NCI-H1092 treated with DMSO at 0.1 percent for 48 hours (cell line): ENCODE measurements at regions not wholly inside any gene's neighbourhood (a gene's known extent, or its start where the extent isn't known, plus 50 kb on each side); places are given as distances from the start of the nearest gene placed in this dataset.
"Not testable (repeated sequence)": the region's sequence is repeated elsewhere in the genome, so short reads cannot be mapped to it uniquely, and the experiment has no call there.

Experiments used
- DNase-seq: peaks from one replicate; lab custom pipeline; 2025; lab: John Stamatoyannopoulos, UW

GRCh38 chr2:120531863-120532600 is 186.1 kb downstream of the INHBB start:
- DNase-seq = no peak

- no peak for DNase-seq
These were observed 187.7 kb downstream of the INHBB start for GRCh38 chr2:120533625-120534024.

GRCh38 chr2:120534457-120534856 is 188.5 kb downstream of the INHBB start:
- DNase-seq = no peak

- no peak for DNase-seq
These were observed 189.1 kb downstream of the INHBB start for GRCh38 chr2:120535081-120535480.

GRCh38 chr2:120536141-120536540 is 190.2 kb downstream of the INHBB start:
- no peak for DNase-seq

- peak; percentile 8 for DNase-seq
These were observed 192.9 kb downstream of the INHBB start for GRCh38 chr2:120538691-120539423.

- no peak for DNase-seq
These were observed 193.5 kb downstream of the INHBB start for GRCh38 chr2:120539424-120539936.

- no peak for DNase-seq
These were observed 194.2 kb downstream of the INHBB start for GRCh38 chr2:120539937-120540718.

- no peak for DNase-seq
These were observed 194.7 kb upstream of the GLI2 start for GRCh38 chr2:120540719-120541552.

- no peak for DNase-seq
These were observed 194.1 kb upstream of the GLI2 start for GRCh38 chr2:120541553-120541932.

GRCh38 chr2:120541972-120542670 is 193.5 kb upstream of the GLI2 start:
- no peak for DNase-seq

GRCh38 chr2:120542911-120543527 is 192.6 kb upstream of the GLI2 start:
- DNase-seq = no peak

- DNase-seq = no peak
These were observed 191.8 kb upstream of the GLI2 start for GRCh38 chr2:120543899-120544298.

- DNase-seq = no peak
These were observed 191.1 kb upstream of the GLI2 start for GRCh38 chr2:120544522-120544921.

- DNase-seq = not testable (repeated sequence)
These were observed 190.7 kb upstream of the GLI2 start for GRCh38 chr2:120545007-120545406.

- DNase-seq = no peak
These were observed 190.1 kb upstream of the GLI2 start for GRCh38 chr2:120545521-120546047.

GRCh38 chr2:120546048-120546864 is 189.4 kb upstream of the GLI2 start:
- DNase-seq = no peak

GRCh38 chr2:120546865-120547390 is 188.7 kb upstream of the GLI2 start:
- no peak for DNase-seq

GRCh38 chr2:120547662-120548061 is 188.0 kb upstream of the GLI2 start:
- no peak for DNase-seq
